Activated CD4-positive, alpha-beta T cell treated with anti-CD3 and anti-CD28 coated beads, Interleukin-2, amount 10 ng/mL, durations not matched to agents 7 days and 5 days (primary cell): ENCODE measurements at regions not wholly inside any gene's neighbourhood (a gene's known extent, or its start where the extent isn't known, plus 50 kb on each side); places are given as distances from the start of the nearest gene placed in this dataset.
"Not testable (repeated sequence)": the region's sequence is repeated elsewhere in the genome, so short reads cannot be mapped to it uniquely, and the experiment has no call there.

Source experiments
- CTCF ChIA-PET: fragments of 350-600 bp; sonication (Branson Sonifier 250); formaldehyde crosslinking; loops from one replicate; lab custom pipeline; 2021; ENCODE audit warnings: antibody characterized with exemption; lab: Charles Lee
- POLR2A ChIA-PET: fragments of 350-600 bp; sonication (Branson Sonifier 250); formaldehyde crosslinking; loops from one replicate; lab custom pipeline; 2021; ENCODE audit warnings: antibody characterized with exemption; lab: Charles Lee
- DNase-seq: peaks from one replicate; pipeline ENCODE4 v3.0.0-alpha.2; 2020
- H3K27ac Mint-ChIP-seq: one replicate; pipeline ENCODE4 v1.8.0; 2021; ENCODE audit warnings: mild to moderate bottlenecking, moderate library complexity, mixed read lengths
- H3K27me3 Mint-ChIP-seq: one replicate; pipeline ENCODE4 v1.8.0; 2021; ENCODE audit warnings: mixed read lengths
- H3K36me3 Mint-ChIP-seq: one replicate; pipeline ENCODE4 v1.8.0; 2021; ENCODE audit warnings: low read depth, mixed read lengths
- H3K4me1 Mint-ChIP-seq: one replicate; pipeline ENCODE4 v1.8.0; 2021; ENCODE audit warnings: mixed read lengths
- H3K4me3 Mint-ChIP-seq: one replicate; pipeline ENCODE4 v1.8.0; 2021; ENCODE audit warnings: mild to moderate bottlenecking, moderate library complexity, mixed read lengths
- H3K9me3 Mint-ChIP-seq: one replicate; pipeline ENCODE4 v1.8.0; 2021; ENCODE audit warnings: mixed read lengths

DNA sequence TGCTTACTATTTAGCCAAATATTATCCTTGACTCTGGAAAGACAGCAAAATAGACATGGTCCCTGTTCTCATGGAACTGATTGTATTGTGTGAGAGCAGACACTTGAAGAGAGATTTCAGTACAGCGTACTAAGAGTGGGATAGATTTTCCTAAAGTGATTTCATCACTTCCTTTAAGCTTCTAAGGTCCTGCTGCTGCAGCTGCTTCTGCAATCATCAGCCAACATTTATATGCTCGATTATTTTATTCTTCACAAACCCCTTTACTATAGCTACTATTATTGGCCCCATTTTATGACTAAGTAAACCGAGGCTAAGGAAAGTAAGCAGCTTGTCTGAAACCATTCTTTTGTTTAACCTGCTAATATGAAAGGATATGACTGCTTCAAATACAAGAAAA lies 137.7 kb downstream of the SPATA31D1 start:
- Mint-ChIP-seq H3K4me1 (no peaks in the 10 kb centered on the region), H3K36me3 (no peaks in the 10 kb centered on the region), H3K27ac (no peak overlapping the region), H3K9me3 (peaks cover 3% of the 10 kb centered on the region), H3K27me3 (no peaks in the 10 kb centered on the region), H3K4me3 (no peak overlapping the region)
- ChIA-PET CTCF (no interaction called here), POLR2A (no interaction called here)
- DNase-seq, result no peak

DNA sequence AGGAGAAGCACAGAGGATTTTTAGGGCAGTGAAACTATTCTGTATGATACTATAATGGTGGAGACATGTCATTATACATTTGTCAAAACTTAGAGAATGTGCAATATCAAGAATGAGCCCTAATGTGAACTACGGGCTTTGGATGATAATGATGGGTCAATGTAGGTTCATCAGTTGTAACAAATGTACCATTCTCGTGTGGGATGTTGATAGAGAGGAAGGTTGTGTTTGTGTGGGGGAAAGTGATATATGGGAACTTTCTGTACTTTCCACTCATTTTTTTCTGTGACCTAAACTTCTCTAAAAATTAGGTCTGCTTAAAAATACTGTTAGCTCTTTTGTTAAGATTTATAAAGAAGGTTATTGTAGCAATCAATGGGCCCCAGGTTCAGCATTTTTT lies 138.9 kb downstream of the SPATA31D1 start:
- ChIA-PET CTCF (no interaction called here), POLR2A (no interaction called here)
- Mint-ChIP-seq H3K4me1 (no peaks in the 10 kb centered on the region), H3K9me3 (peaks cover 3% of the 10 kb centered on the region), H3K27ac (no peak overlapping the region), H3K36me3 (no peaks in the 10 kb centered on the region), H3K27me3 (no peaks in the 10 kb centered on the region), H3K4me3 (no peak overlapping the region)
- no peak for DNase-seq

DNA sequence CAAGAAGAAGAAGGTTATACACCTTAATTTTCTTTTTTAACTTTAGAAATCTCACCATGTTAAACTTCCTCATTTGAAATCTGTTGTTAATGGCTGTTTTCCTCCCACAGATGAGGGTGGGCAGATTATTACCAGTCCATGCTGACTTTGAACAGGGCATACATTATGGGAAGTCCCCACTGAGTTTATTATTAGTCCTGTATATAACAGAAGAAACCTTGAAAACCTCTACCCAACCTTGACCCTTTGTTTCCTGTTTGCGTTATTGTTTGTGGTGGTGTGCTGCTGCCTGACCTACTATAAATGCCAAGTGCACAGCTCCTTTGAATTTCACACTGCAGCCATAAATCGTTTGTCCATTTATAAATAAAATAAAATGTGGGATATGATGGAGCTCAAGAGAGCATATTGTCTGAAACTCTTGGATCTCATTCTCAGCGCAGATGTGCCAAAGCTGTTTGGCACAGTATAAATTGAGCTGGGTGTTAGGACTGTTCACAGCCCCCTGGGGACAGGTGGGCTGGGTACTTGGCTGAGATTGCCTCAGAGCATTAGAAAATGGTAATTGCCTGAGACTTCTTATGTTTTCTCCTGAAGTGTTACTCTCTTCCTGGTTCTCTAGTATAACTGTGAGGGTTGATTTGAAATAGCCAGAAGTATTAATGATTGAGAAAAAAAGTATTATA lies 139.6 kb downstream of the SPATA31D1 start:
- Mint-ChIP-seq H3K4me3 (no peak overlapping the region), H3K9me3 (peaks cover 3% of the 10 kb centered on the region), H3K27ac (no peak overlapping the region), H3K36me3 (no peaks in the 10 kb centered on the region), H3K4me1 (no peaks in the 10 kb centered on the region), H3K27me3 (no peaks in the 10 kb centered on the region)
- POLR2A ChIA-PET, result no interaction called here
- CTCF ChIA-PET, result interaction anchor here (0.8 kb wide), 1 partner anchor 13 kb away, joined by 5 read pairs; no protein-coding TSS in a partner anchor
- no peak for DNase-seq

DNA sequence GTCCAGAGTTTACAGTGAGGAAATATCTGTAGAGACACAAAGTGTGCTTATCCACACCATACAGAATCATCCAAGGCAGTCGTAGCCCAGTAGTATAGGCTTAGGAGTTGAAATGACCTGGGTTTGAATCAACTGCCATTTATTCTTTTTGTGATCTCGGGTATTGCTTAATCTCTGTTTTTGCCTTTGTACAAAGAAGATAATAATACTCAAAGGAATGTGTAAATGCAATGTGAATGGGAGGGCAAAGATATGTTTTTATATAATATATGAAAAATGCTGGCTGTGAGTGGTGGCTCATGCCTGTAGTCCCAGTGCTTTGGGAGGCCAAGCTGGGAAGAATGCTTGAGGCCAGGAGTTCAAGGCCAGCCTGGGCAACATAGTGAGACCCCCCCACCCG lies 141.1 kb downstream of the SPATA31D1 start:
- ChIA-PET CTCF (no interaction called here), POLR2A (no interaction called here)
- no peak overlapping the region for H3K27ac Mint-ChIP-seq
- H3K27me3 Mint-ChIP-seq, result no peaks in the 10 kb centered on the region
- no peaks in the 10 kb centered on the region for H3K36me3 Mint-ChIP-seq
- H3K4me1 Mint-ChIP-seq, result no peaks in the 10 kb centered on the region
- peaks cover 3% of the 10 kb centered on the region for H3K9me3 Mint-ChIP-seq
- no peak for DNase-seq
- no peak overlapping the region for H3K4me3 Mint-ChIP-seq

DNA sequence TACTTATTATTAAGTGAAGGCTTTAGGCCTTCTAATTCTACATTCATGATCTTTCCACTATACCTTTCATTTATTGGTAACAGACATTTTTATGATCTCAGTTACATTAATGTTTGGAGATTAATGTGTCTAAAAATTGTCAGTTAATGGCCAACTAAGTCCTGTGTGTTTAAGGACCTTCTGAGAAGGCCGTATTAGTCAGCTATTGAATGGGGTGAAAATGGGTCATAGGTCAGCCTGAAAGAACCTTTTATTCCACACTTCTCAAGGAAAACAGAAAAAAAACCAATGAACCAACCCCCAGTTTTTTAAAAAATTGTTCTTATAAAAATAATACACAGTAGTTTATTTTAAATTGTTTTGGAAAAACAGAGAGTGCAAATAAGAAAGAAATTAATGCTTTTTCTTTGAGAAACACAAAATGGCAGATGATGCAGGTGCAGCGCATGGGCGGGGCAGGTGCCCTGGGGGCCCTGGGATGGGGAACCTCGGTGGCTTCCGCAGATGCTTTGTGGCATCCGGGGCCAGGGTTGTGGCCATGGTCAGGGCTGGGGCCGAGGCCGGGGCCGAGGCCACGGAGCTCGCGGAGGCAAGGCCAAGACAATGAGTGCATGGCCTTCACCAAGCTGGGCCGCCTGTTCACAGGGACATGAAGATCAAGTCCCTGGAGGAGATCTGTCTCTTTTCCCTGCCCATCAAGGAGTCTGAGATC lies 141.9 kb downstream of the SPATA31D1 start:
- Mint-ChIP-seq H3K4me1 (no peaks in the 10 kb centered on the region), H3K9me3 (peaks cover 3% of the 10 kb centered on the region), H3K27me3 (no peaks in the 10 kb centered on the region), H3K4me3 (no peak overlapping the region), H3K36me3 (no peaks in the 10 kb centered on the region), H3K27ac (no peak overlapping the region)
- CTCF ChIA-PET, result no interaction called here
- POLR2A ChIA-PET, result no interaction called here
- DNase-seq, result no peak

DNA sequence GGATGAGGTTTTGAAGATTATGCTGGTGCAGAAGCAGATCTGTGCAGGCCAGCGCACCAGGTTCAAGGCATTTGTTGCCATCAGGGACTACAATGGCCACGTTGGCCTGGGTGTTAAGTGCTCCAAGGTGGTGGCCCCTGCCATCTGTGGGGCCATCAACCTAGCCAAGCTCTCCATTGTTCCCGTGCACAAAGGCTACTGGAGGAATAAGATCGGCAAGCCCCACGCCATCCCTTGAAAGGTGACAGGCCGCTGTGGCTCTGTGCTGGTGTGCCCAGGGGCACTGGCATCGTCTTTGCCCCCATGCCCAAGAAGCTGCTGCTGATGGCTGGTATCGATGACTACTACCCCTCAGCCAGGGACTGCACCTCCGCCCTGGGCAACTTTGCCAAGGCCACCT lies 142.5 kb downstream of the SPATA31D1 start:
- ChIA-PET POLR2A (no interaction called here), CTCF (no interaction called here)
- DNase-seq, result no peak
- H3K27ac Mint-ChIP-seq, result no peak overlapping the region
- no peaks in the 10 kb centered on the region for H3K4me1 Mint-ChIP-seq
- H3K9me3 Mint-ChIP-seq, result peaks cover 3% of the 10 kb centered on the region
- H3K36me3 Mint-ChIP-seq, result no peaks in the 10 kb centered on the region
- no peaks in the 10 kb centered on the region for H3K27me3 Mint-ChIP-seq
- no peak overlapping the region for H3K4me3 Mint-ChIP-seq

DNA sequence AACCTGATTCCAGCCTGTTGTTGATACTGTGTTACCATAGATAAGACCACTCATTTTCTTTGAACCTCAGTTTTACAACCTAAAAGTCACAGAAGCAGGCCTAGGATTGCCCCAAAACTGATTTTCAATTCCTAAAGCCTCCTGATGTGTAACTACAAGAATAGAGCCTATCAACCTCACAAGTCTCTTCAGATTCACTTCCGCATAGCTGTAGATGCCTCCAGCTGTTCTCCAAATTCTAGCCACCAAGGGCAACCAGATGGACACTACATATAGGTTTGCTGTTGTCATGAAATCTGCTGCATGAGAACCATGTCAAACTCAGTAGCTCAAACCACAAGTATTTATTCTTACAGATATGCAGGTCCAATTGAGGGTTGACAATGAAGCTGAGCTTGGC lies 143.5 kb downstream of the SPATA31D1 start:
- Mint-ChIP-seq H3K27me3 (no peaks in the 10 kb centered on the region), H3K9me3 (peaks cover 3% of the 10 kb centered on the region), H3K4me1 (no peaks in the 10 kb centered on the region), H3K36me3 (no peaks in the 10 kb centered on the region), H3K4me3 (no peak overlapping the region), H3K27ac (no peak overlapping the region)
- ChIA-PET POLR2A (no interaction called here), CTCF (no interaction called here)
- DNase-seq, result no peak

DNA sequence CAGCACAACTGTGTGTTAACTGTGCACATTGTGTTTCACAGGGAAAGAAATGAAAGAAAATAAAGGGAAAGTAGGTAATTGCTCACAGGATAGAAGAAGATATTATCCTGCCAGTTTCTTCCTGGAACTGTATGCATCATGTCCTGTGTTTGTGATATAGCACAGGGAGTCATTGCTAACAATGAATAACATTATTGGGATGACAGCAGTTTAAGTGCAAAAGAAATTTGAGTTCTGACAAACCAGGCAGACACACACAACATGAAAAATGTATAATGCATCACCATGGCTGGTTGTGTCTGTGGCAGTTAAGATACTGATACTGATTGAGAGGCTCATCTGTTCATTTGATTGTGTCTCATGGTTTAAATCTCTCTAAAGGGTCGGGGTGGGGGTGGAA lies 145.4 kb downstream of the SPATA31D1 start:
- H3K4me1 Mint-ChIP-seq, result no peaks in the 10 kb centered on the region
- H3K27ac Mint-ChIP-seq, result no peak overlapping the region
- no peaks in the 10 kb centered on the region for H3K27me3 Mint-ChIP-seq
- no peaks in the 10 kb centered on the region for H3K36me3 Mint-ChIP-seq
- H3K9me3 Mint-ChIP-seq, result peaks cover 3% of the 10 kb centered on the region
- H3K4me3 Mint-ChIP-seq, result no peak overlapping the region
- CTCF ChIA-PET, result no interaction called here
- DNase-seq, result no peak
- POLR2A ChIA-PET, result no interaction called here

DNA sequence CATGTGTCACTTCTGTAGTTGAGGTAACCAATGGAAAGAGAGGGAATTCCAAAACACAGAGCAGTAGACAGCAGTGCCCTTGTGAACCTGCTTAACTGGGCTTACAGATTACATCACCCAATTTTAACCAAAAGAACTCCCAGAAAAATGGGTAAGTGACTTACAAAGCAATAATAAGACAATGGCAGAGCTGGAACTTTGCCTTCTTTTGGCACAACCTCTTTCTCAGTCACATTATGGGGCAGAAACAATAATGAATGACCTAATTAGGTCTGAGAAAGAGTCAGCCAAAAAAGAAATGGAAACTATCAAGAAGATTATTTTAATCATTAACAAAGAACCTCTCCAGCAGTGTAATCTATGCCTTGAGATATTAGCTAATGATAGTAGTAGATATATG lies 146.5 kb downstream of the SPATA31D1 start:
- H3K27me3 Mint-ChIP-seq, result no peaks in the 10 kb centered on the region
- H3K36me3 Mint-ChIP-seq, result no peaks in the 10 kb centered on the region
- DNase-seq, result no peak
- POLR2A ChIA-PET, result no interaction called here
- H3K9me3 Mint-ChIP-seq, result peaks cover 1% of the 10 kb centered on the region
- no peak overlapping the region for H3K4me3 Mint-ChIP-seq
- no peak overlapping the region for H3K27ac Mint-ChIP-seq
- CTCF ChIA-PET, result no interaction called here
- no peaks in the 10 kb centered on the region for H3K4me1 Mint-ChIP-seq

DNA sequence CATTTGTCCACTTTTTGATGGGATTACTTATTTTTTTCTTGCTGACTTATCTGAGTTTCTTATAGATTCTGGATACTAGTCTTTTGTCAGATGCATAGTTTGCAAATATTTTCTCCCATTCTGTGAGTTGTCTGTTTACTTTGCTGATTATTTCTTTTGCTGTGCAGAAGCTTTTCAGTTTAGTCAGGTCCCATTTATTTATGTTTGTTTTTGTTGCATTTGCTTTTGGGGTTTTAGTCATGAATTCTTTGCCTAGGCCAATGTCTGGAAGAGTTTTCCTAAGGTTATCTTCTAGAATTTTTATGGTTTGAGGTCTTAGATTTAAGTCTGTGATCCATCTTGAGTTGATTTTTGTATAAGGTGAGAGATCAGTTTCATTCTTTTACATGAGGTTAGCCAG lies 149.5 kb downstream of the SPATA31D1 start:
- H3K4me1 Mint-ChIP-seq, H3K27me3 Mint-ChIP-seq, POLR2A ChIA-PET, H3K27ac Mint-ChIP-seq, DNase-seq, CTCF ChIA-PET, H3K9me3 Mint-ChIP-seq, H3K4me3 Mint-ChIP-seq, H3K36me3 Mint-ChIP-seq: not testable (repeated sequence)

DNA sequence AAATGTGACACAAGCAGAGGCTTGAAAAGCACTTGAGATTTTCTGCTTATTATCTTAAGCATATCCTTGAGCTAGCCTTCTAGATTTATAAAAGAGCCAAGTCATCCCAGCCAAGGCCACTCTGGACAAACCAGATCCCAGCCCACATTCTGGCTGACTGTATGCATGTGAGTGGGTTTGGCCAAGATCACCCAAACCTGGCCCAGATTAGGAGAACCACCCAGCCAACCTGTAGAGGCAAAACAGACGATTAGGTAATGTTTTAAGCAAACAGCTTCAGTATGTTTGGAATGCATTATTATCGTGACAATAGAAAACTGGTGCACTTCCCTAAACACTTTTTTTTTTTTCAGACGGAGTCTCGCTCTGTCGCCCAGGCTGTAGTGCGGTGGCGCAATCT lies 151.9 kb downstream of the SPATA31D1 start:
- Mint-ChIP-seq H3K9me3 (no peaks in the 10 kb centered on the region), H3K4me1 (no peaks in the 10 kb centered on the region), H3K27ac (no peak overlapping the region), H3K27me3 (no peaks in the 10 kb centered on the region), H3K4me3 (no peak overlapping the region), H3K36me3 (no peaks in the 10 kb centered on the region)
- POLR2A ChIA-PET, result interaction anchor here (0.6 kb wide), 1 partner anchor 316 kb away, joined by 3 read pairs; no protein-coding TSS in a partner anchor
- DNase-seq, result no peak
- CTCF ChIA-PET, result no interaction called here

DNA sequence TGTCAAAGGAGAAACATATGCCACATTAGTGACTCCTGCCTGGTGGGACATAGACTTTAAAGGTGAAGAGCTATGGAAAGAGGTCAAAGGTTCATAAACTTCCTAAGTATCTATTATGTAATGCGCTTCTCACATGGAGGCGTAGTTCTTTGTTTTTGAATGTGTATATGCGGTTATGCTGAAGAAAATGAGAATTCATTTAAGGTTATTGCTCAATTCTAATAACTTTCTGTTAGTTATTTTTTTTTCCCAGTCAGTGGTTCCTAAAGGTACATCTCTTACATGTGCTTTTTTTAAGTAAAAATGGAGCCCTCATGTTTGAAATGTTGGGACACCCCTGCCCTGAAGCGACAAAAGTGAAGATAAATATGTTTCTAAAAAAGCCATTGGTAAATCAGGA lies 156.2 kb downstream of the SPATA31D1 start:
- POLR2A ChIA-PET, result no interaction called here
- Mint-ChIP-seq H3K4me1 (no peaks in the 10 kb centered on the region), H3K4me3 (no peak overlapping the region), H3K27me3 (no peaks in the 10 kb centered on the region), H3K36me3 (no peaks in the 10 kb centered on the region), H3K9me3 (no peaks in the 10 kb centered on the region), H3K27ac (no peak overlapping the region)
- CTCF ChIA-PET, result no interaction called here
- no peak for DNase-seq

DNA sequence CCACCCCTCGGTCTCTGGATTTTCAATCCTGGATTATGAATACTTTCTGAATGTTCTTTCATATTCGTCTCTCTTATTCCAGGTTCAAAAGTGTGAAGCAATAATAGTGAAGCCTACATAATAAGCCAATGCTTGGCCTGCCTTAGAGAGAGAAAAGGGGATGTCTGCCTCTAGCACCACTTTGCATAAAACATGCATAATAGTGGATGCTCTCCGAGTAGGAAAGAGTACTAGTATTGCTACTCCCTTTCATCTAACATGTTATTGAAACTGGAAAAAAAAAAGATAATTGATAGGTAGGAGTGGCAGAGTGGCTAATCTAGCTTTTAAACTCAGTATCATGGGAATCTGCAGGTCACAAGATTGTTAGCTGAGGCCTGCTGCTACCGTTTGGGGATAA lies 158.1 kb downstream of the SPATA31D1 start:
- ChIA-PET CTCF (no interaction called here), POLR2A (no interaction called here)
- no peak overlapping the region for H3K4me3 Mint-ChIP-seq

More for the DNA sequence above, 158.1 kb downstream of the SPATA31D1 start:
- H3K36me3 Mint-ChIP-seq, result no peaks in the 10 kb centered on the region
- no peak overlapping the region for H3K27ac Mint-ChIP-seq
- DNase-seq, result no peak
- no peaks in the 10 kb centered on the region for H3K27me3 Mint-ChIP-seq
- H3K9me3 Mint-ChIP-seq, result no peaks in the 10 kb centered on the region
- H3K4me1 Mint-ChIP-seq, result no peaks in the 10 kb centered on the region
